DND-41 (cell line): ENCODE measurements at regions not wholly inside any gene's neighbourhood (a gene's known extent, or its start where the extent isn't known, plus 50 kb on each side); places are given as distances from the start of the nearest gene placed in this dataset.
"Not testable (repeated sequence)": the region's sequence is repeated elsewhere in the genome, so short reads cannot be mapped to it uniquely, and the experiment has no call there.

Source experiments
- CTCF ChIP-seq: IDR thresholded peaks from 2 replicates; pipeline ENCODE4 v1.5.1; 2012; ENCODE audit warnings: borderline replicate concordance, low read length, moderate library complexity, mild to moderate bottlenecking; ENCODE audit not compliant: poor library complexity, severe bottlenecking; ENCODE audit errors: extremely low read depth
- EZH2 ChIP-seq: IDR thresholded peaks from 3 replicates; pipeline ENCODE4 v1.6.1; 2012; ENCODE audit warnings: borderline replicate concordance, low read depth, mild to moderate bottlenecking, moderate library complexity, low read length, inconsistent platforms; ENCODE audit not compliant: severe bottlenecking

- not testable (repeated sequence) for TF ChIP-seq CTCF, EZH2
Observed at GRCh38 chr2:7696556-7696955, 779.3 kb downstream of the RNF144A start.
